ENCODE measurements at regions not wholly inside any gene's neighbourhood (a gene's known extent, or its start where the extent isn't known, plus 50 kb on each side); places are given as distances from the start of the nearest gene placed in this dataset.
A peak's percentile ranks its signal among the peaks of the same experiment; 100 is the strongest.
"Not testable (repeated sequence)": the region's sequence is repeated elsewhere in the genome, so short reads cannot be mapped to it uniquely, and the experiment has no call there.

GRCh38 chrX:34325460-34325859 is 193.3 kb upstream of the FAM47A start:
- Histone ChIP-seq H3K4me3 (IDR thresholded peaks at IDR 0.05; ENCODE audit: insufficient read depth, low read depth, low read length) (no peak overlapping the region), H3K9ac (no peak overlapping the region)
- TF ChIP-seq, protein P1, sequence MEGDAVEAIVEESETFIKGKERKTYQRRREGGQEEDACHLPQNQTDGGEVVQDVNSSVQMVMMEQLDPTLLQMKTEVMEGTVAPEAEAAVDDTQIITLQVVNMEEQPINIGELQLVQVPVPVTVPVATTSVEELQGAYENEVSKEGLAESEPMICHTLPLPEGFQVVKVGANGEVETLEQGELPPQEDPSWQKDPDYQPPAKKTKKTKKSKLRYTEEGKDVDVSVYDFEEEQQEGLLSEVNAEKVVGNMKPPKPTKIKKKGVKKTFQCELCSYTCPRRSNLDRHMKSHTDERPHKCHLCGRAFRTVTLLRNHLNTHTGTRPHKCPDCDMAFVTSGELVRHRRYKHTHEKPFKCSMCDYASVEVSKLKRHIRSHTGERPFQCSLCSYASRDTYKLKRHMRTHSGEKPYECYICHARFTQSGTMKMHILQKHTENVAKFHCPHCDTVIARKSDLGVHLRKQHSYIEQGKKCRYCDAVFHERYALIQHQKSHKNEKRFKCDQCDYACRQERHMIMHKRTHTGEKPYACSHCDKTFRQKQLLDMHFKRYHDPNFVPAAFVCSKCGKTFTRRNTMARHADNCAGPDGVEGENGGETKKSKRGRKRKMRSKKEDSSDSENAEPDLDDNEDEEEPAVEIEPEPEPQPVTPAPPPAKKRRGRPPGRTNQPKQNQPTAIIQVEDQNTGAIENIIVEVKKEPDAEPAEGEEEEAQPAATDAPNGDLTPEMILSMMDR (conservative IDR thresholded peaks at IDR 0.05; ENCODE audit: low read depth, low read length), result no peak

GRCh38 chrX:34320424-34320823 is 188.3 kb upstream of the FAM47A start:
- H3K27me3 ChIP-seq (ENCODE audit: insufficient read depth, low read depth); H3K36me3 ChIP-seq (ENCODE audit: insufficient read depth); H2AFZ ChIP-seq (ENCODE audit: low read depth); H3K4me3 ChIP-seq (IDR thresholded peaks at IDR 0.05; ENCODE audit: insufficient read depth, low read depth, low read length); H3K4me1 ChIP-seq (ENCODE audit: low read depth, poor library complexity, severe bottlenecking); H4K20me1 ChIP-seq (ENCODE audit: insufficient read depth); H3K79me2 ChIP-seq (ENCODE audit: insufficient read depth, low read depth); H3K27ac ChIP-seq; H3K9ac ChIP-seq; H3K4me2 ChIP-seq: not testable (repeated sequence)

More at GRCh38 chrX:34325460-34325859, 193.3 kb upstream of the FAM47A start:
- Histone ChIP-seq H3K27ac (no peak overlapping the region), H3K4me2 (no peak overlapping the region), H3K27me3 (ENCODE audit: insufficient read depth, low read depth) (no peaks in the 10 kb centered on the region), H3K4me1 (ENCODE audit: low read depth, poor library complexity, severe bottlenecking) (no peaks in the 10 kb centered on the region), H2AFZ (ENCODE audit: low read depth) (no peak overlapping the region), H4K20me1 (ENCODE audit: insufficient read depth) (no peaks in the 10 kb centered on the region), H3K79me2 (ENCODE audit: insufficient read depth, low read depth) (no peaks in the 10 kb centered on the region), H3K36me3 (ENCODE audit: insufficient read depth) (no peaks in the 10 kb centered on the region)

DNA sequence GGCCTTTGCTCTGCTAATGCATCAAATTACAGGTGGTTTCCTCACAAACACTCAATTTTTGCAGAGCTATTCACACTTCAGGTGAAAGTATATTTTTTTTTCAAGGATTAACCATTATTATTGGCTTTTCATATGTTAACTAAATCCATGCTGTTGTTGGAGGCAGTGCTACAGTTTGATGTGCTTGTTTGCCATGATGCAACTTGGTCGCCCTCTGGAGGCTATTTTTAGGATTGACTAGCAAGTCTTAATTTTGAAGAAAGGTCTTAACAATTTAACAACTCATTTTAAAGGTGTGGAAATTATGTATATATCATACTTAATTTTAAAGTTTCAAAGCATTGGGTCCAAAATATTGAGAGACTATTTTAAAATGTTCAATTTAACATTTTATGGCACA is 168.8 kb upstream of the FAM47A start:
- Histone ChIP-seq H3K36me3 (ENCODE audit: insufficient read depth) (no peaks in the 10 kb centered on the region), H3K4me3 (IDR thresholded peaks at IDR 0.05; ENCODE audit: insufficient read depth, low read depth, low read length) (no peak overlapping the region), H2AFZ (ENCODE audit: low read depth) (no peak overlapping the region), H3K4me1 (ENCODE audit: low read depth, poor library complexity, severe bottlenecking) (no peaks in the 10 kb centered on the region), H4K20me1 (ENCODE audit: insufficient read depth) (no peaks in the 10 kb centered on the region), H3K4me2 (no peak overlapping the region), H3K27ac (no peak overlapping the region), H3K9ac (no peak overlapping the region), H3K27me3 (ENCODE audit: insufficient read depth, low read depth) (no peaks in the 10 kb centered on the region), H3K79me2 (ENCODE audit: insufficient read depth, low read depth) (no peaks in the 10 kb centered on the region)
- TF ChIP-seq, protein P1 (conservative IDR thresholded peaks at IDR 0.05; ENCODE audit: low read depth, low read length), result peak; percentile 66

- Histone ChIP-seq H3K4me3 (IDR thresholded peaks at IDR 0.05; ENCODE audit: insufficient read depth, low read depth, low read length) (no peak overlapping the region), H3K9ac (no peak overlapping the region), H3K4me1 (ENCODE audit: low read depth, poor library complexity, severe bottlenecking) (no peaks in the 10 kb centered on the region), H4K20me1 (ENCODE audit: insufficient read depth) (no peaks in the 10 kb centered on the region), H2AFZ (ENCODE audit: low read depth) (no peak overlapping the region), H3K79me2 (ENCODE audit: insufficient read depth, low read depth) (no peaks in the 10 kb centered on the region), H3K27ac (no peak overlapping the region), H3K4me2 (no peak overlapping the region), H3K36me3 (ENCODE audit: insufficient read depth) (no peaks in the 10 kb centered on the region), H3K27me3 (ENCODE audit: insufficient read depth, low read depth) (no peaks in the 10 kb centered on the region)
- TF ChIP-seq, protein P1 (conservative IDR thresholded peaks at IDR 0.05; ENCODE audit: low read depth, low read length), result no peak
These were observed 167.4 kb upstream of the FAM47A start for GRCh38 chrX:34299451-34299967.

- H3K4me3 ChIP-seq (IDR thresholded peaks at IDR 0.05; ENCODE audit: insufficient read depth, low read depth, low read length), result no peak overlapping the region
- no peak overlapping the region for H3K4me2 ChIP-seq
- TF ChIP-seq, protein P1 (conservative IDR thresholded peaks at IDR 0.05; ENCODE audit: low read depth, low read length), result no peak
- H4K20me1 ChIP-seq (ENCODE audit: insufficient read depth), result no peaks in the 10 kb centered on the region
- no peaks in the 10 kb centered on the region for H3K79me2 ChIP-seq (ENCODE audit: insufficient read depth, low read depth)
- no peak overlapping the region for H3K27ac ChIP-seq
- no peak overlapping the region for H3K9ac ChIP-seq
- no peak overlapping the region for H2AFZ ChIP-seq (ENCODE audit: low read depth)
- H3K27me3 ChIP-seq (ENCODE audit: insufficient read depth, low read depth), result no peaks in the 10 kb centered on the region
- no peaks in the 10 kb centered on the region for H3K36me3 ChIP-seq (ENCODE audit: insufficient read depth)
- no peaks in the 10 kb centered on the region for H3K4me1 ChIP-seq (ENCODE audit: low read depth, poor library complexity, severe bottlenecking)
These were observed 162.6 kb upstream of the FAM47A start for GRCh38 chrX:34294665-34295064.
